ENCODE measurements at regions not wholly inside any gene's neighbourhood (a gene's known extent, or its start where the extent isn't known, plus 50 kb on each side); places are given as distances from the start of the nearest gene placed in this dataset.

GRCh38 chr11:96620464-96621044 is 230.7 kb downstream of the JRKL start:
- no peak for DNase-seq

- DNase-seq: no peak
Measured at GRCh38 chr11:96621161-96621560, 231.3 kb downstream of the JRKL start.

- no peak for DNase-seq
Measured at GRCh38 chr11:96622026-96622634, 232.3 kb downstream of the JRKL start.

GRCh38 chr11:96624126-96624525 is 234.3 kb downstream of the JRKL start:
- no peak for DNase-seq

GRCh38 chr11:96627376-96627775 is 237.6 kb downstream of the JRKL start:
- DNase-seq: no peak

GRCh38 chr11:96635655-96636054 is 245.8 kb downstream of the JRKL start:
- DNase-seq: no peak

GRCh38 chr11:96641261-96641660 is 251.4 kb downstream of the JRKL start:
- no peak for DNase-seq

- no peak for DNase-seq
Measured at GRCh38 chr11:96642583-96642982, 252.8 kb downstream of the JRKL start.

- no peak for DNase-seq
Measured at GRCh38 chr11:96643173-96643572, 253.4 kb downstream of the JRKL start.

- no peak for DNase-seq
Measured at GRCh38 chr11:96647621-96648020, 257.8 kb downstream of the JRKL start.

GRCh38 chr11:96648991-96649390 is 259.2 kb downstream of the JRKL start:
- DNase-seq: no peak

- no peak for DNase-seq
Measured at GRCh38 chr11:96652516-96652915, 262.7 kb downstream of the JRKL start.

- DNase-seq: no peak
Measured at GRCh38 chr11:96655474-96655873, 265.7 kb downstream of the JRKL start.

GRCh38 chr11:96658436-96658835 is 268.6 kb downstream of the JRKL start:
- DNase-seq: no peak

- no peak for DNase-seq
Measured at GRCh38 chr11:96664110-96664509, 274.3 kb downstream of the JRKL start.

- DNase-seq: no peak
Measured at GRCh38 chr11:96680211-96681018, 290.6 kb downstream of the JRKL start.

- DNase-seq: no peak
Measured at GRCh38 chr11:96681019-96681716, 291.4 kb downstream of the JRKL start.

- DNase-seq: no peak
Measured at GRCh38 chr11:96694338-96694737, 304.5 kb downstream of the JRKL start.

- DNase-seq: no peak
Measured at GRCh38 chr11:96696731-96697130, 306.9 kb downstream of the JRKL start.

GRCh38 chr11:96697466-96697865 is 307.7 kb downstream of the JRKL start:
- no peak for DNase-seq

- no peak for DNase-seq
Measured at GRCh38 chr11:96704847-96705246, 315.0 kb downstream of the JRKL start.

GRCh38 chr11:96706761-96707160 is 316.9 kb downstream of the JRKL start:
- DNase-seq: no peak

- DNase-seq: no peak
Measured at GRCh38 chr11:96707273-96707672, 317.5 kb downstream of the JRKL start.

Data from activated CD4-positive, alpha-beta T cell treated with anti-CD3 and anti-CD28 coated beads, Interleukin-2, amount 50 U/mL, for 16 hours (primary cell).